ENCODE measurements at regions not wholly inside any gene's neighbourhood (a gene's known extent, or its start where the extent isn't known, plus 50 kb on each side); places are given as distances from the start of the nearest gene placed in this dataset.

DNA sequence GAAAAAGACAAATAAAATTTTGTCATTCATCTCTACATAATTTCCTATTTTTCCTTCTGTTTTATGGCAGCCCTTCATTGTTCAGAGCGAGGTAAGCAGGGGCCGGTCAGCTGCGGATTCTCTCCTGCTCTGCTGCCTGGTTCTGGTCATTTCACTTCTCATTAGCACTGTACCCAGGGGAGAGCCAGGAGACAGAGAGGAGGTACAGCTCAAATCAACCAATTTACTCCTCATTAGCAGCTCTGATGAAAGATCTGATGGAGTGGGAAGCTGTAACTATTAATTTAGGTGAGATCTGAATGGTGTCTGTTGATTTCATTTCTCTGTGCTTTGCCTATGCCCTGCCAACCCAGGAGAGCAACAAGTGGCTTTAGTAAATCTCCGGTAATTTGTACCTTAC is 241.5 kb upstream of the PFKP start:
- TF ChIP-seq, protein P1, sequence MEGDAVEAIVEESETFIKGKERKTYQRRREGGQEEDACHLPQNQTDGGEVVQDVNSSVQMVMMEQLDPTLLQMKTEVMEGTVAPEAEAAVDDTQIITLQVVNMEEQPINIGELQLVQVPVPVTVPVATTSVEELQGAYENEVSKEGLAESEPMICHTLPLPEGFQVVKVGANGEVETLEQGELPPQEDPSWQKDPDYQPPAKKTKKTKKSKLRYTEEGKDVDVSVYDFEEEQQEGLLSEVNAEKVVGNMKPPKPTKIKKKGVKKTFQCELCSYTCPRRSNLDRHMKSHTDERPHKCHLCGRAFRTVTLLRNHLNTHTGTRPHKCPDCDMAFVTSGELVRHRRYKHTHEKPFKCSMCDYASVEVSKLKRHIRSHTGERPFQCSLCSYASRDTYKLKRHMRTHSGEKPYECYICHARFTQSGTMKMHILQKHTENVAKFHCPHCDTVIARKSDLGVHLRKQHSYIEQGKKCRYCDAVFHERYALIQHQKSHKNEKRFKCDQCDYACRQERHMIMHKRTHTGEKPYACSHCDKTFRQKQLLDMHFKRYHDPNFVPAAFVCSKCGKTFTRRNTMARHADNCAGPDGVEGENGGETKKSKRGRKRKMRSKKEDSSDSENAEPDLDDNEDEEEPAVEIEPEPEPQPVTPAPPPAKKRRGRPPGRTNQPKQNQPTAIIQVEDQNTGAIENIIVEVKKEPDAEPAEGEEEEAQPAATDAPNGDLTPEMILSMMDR (conservative IDR thresholded peaks at IDR 0.05; ENCODE audit: low read length), result no peak
- no peak for TF ChIP-seq EZH2phosphoT487 (IDR thresholded peaks at IDR 0.05; ENCODE audit: borderline replicate concordance, low read depth, low read length)
